ENCODE measurements at regions not wholly inside any gene's neighbourhood (a gene's known extent, or its start where the extent isn't known, plus 50 kb on each side); places are given as distances from the start of the nearest gene placed in this dataset.

DNA sequence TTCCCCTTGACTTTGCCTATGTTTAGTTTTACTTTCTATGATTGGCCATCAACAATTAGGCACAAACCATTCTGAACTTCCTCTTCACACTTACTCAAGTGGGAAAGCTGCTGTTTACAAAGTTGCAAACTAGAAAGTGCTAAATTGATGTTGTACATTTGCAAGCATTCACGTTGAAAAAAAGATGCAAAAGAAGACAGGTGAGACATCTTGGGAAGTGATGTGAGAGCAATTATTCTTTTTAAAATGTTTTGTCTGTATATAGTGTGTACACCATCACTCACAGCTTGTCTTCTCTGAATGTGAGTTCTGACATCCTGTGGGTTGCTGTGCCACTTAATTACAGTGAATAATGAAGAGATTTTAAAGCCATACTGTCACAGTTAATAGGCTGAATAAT lies 874.1 kb upstream of the LRATD1 start:
- Histone ChIP-seq H3K4me1 (no peaks in the 10 kb centered on the region), H3K4me3 (no peak overlapping the region), H3K36me3 (no peaks in the 10 kb centered on the region), H3K27me3 (no peaks in the 10 kb centered on the region), H3K27ac (no peak overlapping the region), H3K9me3 (no peaks in the 10 kb centered on the region)
- WGBS, result 33% methylated on average over 1 of the region's 1 CpG
- no peak for DNase-seq (ENCODE audit: low spot score in 2 of 2)
- no peak for TF ChIP-seq POLR2A (IDR thresholded peaks at IDR 0.05)

DNA sequence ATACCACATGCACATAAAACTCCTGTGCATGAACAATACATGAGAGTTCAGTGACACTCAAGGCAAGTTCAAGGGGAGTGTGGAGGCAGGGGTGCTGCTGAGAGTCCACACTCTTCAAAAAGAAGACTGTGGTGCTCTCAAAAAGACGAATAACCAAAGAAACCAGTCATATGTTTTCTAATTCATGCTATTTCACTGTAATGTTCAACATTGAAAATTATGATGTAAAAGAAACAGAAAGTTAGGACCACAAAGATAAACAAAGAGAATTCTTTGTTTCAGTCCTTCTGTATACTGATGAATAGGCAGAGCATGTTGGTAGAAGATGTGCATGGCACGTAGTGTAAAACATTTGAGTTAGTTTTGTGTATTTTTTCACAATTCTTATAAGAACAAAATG lies 864.2 kb upstream of the LRATD1 start:
- 46% methylated on average over 2 of the region's 2 CpGs for WGBS

GRCh38 chr2:13770279-13770678 lies 862.2 kb upstream of the LRATD1 start:
- WGBS, result 56% methylated on average over 2 of the region's 2 CpGs

More for the DNA sequence above, 864.2 kb upstream of the LRATD1 start:
- H3K36me3 ChIP-seq, result no peaks in the 10 kb centered on the region
- TF ChIP-seq, protein P1, sequence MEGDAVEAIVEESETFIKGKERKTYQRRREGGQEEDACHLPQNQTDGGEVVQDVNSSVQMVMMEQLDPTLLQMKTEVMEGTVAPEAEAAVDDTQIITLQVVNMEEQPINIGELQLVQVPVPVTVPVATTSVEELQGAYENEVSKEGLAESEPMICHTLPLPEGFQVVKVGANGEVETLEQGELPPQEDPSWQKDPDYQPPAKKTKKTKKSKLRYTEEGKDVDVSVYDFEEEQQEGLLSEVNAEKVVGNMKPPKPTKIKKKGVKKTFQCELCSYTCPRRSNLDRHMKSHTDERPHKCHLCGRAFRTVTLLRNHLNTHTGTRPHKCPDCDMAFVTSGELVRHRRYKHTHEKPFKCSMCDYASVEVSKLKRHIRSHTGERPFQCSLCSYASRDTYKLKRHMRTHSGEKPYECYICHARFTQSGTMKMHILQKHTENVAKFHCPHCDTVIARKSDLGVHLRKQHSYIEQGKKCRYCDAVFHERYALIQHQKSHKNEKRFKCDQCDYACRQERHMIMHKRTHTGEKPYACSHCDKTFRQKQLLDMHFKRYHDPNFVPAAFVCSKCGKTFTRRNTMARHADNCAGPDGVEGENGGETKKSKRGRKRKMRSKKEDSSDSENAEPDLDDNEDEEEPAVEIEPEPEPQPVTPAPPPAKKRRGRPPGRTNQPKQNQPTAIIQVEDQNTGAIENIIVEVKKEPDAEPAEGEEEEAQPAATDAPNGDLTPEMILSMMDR (IDR thresholded peaks at IDR 0.05), result no peak
- TF ChIP-seq EP300 (IDR thresholded peaks at IDR 0.05), result no peak
- no peak for TF ChIP-seq POLR2AphosphoS5 (IDR thresholded peaks at IDR 0.05)
- no peak for TF ChIP-seq POLR2A (IDR thresholded peaks at IDR 0.05)
- no peak for DNase-seq (ENCODE audit: low spot score in 2 of 2)
- no peaks in the 10 kb centered on the region for H3K27me3 ChIP-seq
- no peak overlapping the region for H3K4me3 ChIP-seq
- H3K4me1 ChIP-seq, result no peaks in the 10 kb centered on the region
- H3K9me3 ChIP-seq, result no peaks in the 10 kb centered on the region
- H3K27ac ChIP-seq, result no peak overlapping the region

GRCh38 chr2:13779996-13780395 lies 852.5 kb upstream of the LRATD1 start:
- Histone ChIP-seq H3K4me3 (no peak overlapping the region), H3K9me3 (peaks cover 5% of the 10 kb centered on the region), H3K4me1 (no peaks in the 10 kb centered on the region), H3K27ac (no peak overlapping the region), H3K36me3 (no peaks in the 10 kb centered on the region), H3K27me3 (no peaks in the 10 kb centered on the region)
- TF ChIP-seq EP300 (IDR thresholded peaks at IDR 0.05), result no peak
- no peak for TF ChIP-seq POLR2A (IDR thresholded peaks at IDR 0.05)
- TF ChIP-seq, protein P1 (IDR thresholded peaks at IDR 0.05), result no peak
- TF ChIP-seq POLR2AphosphoS5 (IDR thresholded peaks at IDR 0.05), result no peak
- WGBS, result 41% methylated on average over 1 of the region's 1 CpG
- DNase-seq (ENCODE audit: low spot score in 2 of 2), result no peak

More at GRCh38 chr2:13770279-13770678, 862.2 kb upstream of the LRATD1 start:
- Histone ChIP-seq H3K36me3 (no peaks in the 10 kb centered on the region), H3K27me3 (no peaks in the 10 kb centered on the region), H3K4me1 (no peaks in the 10 kb centered on the region), H3K9me3 (no peaks in the 10 kb centered on the region), H3K27ac (no peak overlapping the region), H3K4me3 (no peak overlapping the region)
- TF ChIP-seq EP300 (IDR thresholded peaks at IDR 0.05) (no peak), POLR2AphosphoS5 (IDR thresholded peaks at IDR 0.05) (no peak), POLR2A (IDR thresholded peaks at IDR 0.05) (no peak)
- TF ChIP-seq, protein P1 (IDR thresholded peaks at IDR 0.05), result no peak
- DNase-seq (ENCODE audit: low spot score in 2 of 2), result no peak

GRCh38 chr2:13791019-13791547 lies 841.4 kb upstream of the LRATD1 start:
- DNase-seq (ENCODE audit: low spot score in 2 of 2), result no peak
- TF ChIP-seq, protein P1 (IDR thresholded peaks at IDR 0.05), result no peak
- TF ChIP-seq POLR2AphosphoS5 (IDR thresholded peaks at IDR 0.05), result no peak
- TF ChIP-seq POLR2A (IDR thresholded peaks at IDR 0.05), result no peak
- TF ChIP-seq EP300 (IDR thresholded peaks at IDR 0.05), result no peak
- H3K4me1 ChIP-seq, result no peaks in the 10 kb centered on the region
- H3K4me3 ChIP-seq, result no peak overlapping the region
- no peak overlapping the region for H3K27ac ChIP-seq
- WGBS, result 47% methylated on average over 3 of the region's 3 CpGs
- H3K27me3 ChIP-seq, result no peaks in the 10 kb centered on the region
- H3K36me3 ChIP-seq, result no peaks in the 10 kb centered on the region
- no peaks in the 10 kb centered on the region for H3K9me3 ChIP-seq

- 88% methylated on average over 5 of the region's 5 CpGs for WGBS
- no peak overlapping the region for H3K27ac ChIP-seq
- no peak for DNase-seq (ENCODE audit: low spot score in 2 of 2)
- H3K36me3 ChIP-seq, result no peaks in the 10 kb centered on the region
- TF ChIP-seq EP300 (IDR thresholded peaks at IDR 0.05) (no peak), POLR2A (IDR thresholded peaks at IDR 0.05) (no peak), POLR2AphosphoS5 (IDR thresholded peaks at IDR 0.05) (no peak)
- TF ChIP-seq, protein P1 (IDR thresholded peaks at IDR 0.05), result no peak
- no peaks in the 10 kb centered on the region for H3K9me3 ChIP-seq
- no peak overlapping the region for H3K4me3 ChIP-seq
- no peaks in the 10 kb centered on the region for H3K27me3 ChIP-seq
- H3K4me1 ChIP-seq, result no peaks in the 10 kb centered on the region
Observed at GRCh38 chr2:13806539-13806938, 826.0 kb upstream of the LRATD1 start.

Measured in suprapubic skin (tissue), 4 donors.